Mesenchymal stem cell (in vitro differentiated cells and primary cell): ENCODE measurements at regions not wholly inside any gene's neighbourhood (a gene's known extent, or its start where the extent isn't known, plus 50 kb on each side); places are given as distances from the start of the nearest gene placed in this dataset.
A peak's percentile ranks its signal among the peaks of the same experiment; 100 is the strongest.

Experiments
- DNase-seq: peaks from one replicate; pipeline ENCODE4 v3.0.0-alpha.2; 2013
- H2AFZ ChIP-seq: one replicate; pipeline ENCODE4 v1.6.1; 2013; ENCODE audit warnings: low read depth, mild to moderate bottlenecking, control low read depth, inconsistent platforms, low read length, moderate library complexity
- H2AK5ac ChIP-seq: 2 replicates; pipeline ENCODE4 v1.6.1; 2013; ENCODE audit warnings: low read length, moderate library complexity, mild to moderate bottlenecking, inconsistent platforms; ENCODE audit not compliant: severe bottlenecking
- H2BK120ac ChIP-seq: one replicate; pipeline ENCODE4 v1.6.1; 2013; ENCODE audit warnings: low read depth, mild to moderate bottlenecking, inconsistent platforms, low read length, moderate library complexity
- H2BK12ac ChIP-seq, 2 experiments: one replicate each; pipeline ENCODE4 v1.6.1; 2013; ENCODE audit warnings: inconsistent platforms in 2 of 2, low read length in 2 of 2, mild to moderate bottlenecking in 2 of 2, moderate library complexity in 2 of 2, control low read depth in 1 of 2
- H2BK15ac ChIP-seq: one replicate; pipeline ENCODE4 v1.6.1; 2013; ENCODE audit warnings: mild to moderate bottlenecking, low read depth, inconsistent platforms; ENCODE audit not compliant: poor library complexity, severe bottlenecking
- H2BK5ac ChIP-seq: 2 replicates; pipeline ENCODE4 v1.6.1; 2013; ENCODE audit warnings: low read depth, mild to moderate bottlenecking, low read length, control low read depth, inconsistent platforms; ENCODE audit not compliant: poor library complexity, severe bottlenecking
- H3K14ac ChIP-seq, 2 experiments: one replicate each; pipeline ENCODE4 v1.6.1; 2013; ENCODE audit warnings: inconsistent platforms in 2 of 2, low read length in 2 of 2, control low read depth in 1 of 2, mild to moderate bottlenecking in 1 of 2, moderate library complexity in 1 of 2
- H3K18ac ChIP-seq, 2 experiments: one replicate each; pipeline ENCODE4 v1.6.1; 2013; ENCODE audit warnings: inconsistent platforms in 2 of 2, low read length in 2 of 2, control low read depth in 1 of 2, low read depth in 1 of 2, mild to moderate bottlenecking in 1 of 2
- H3K23ac ChIP-seq, 2 experiments: one replicate each; pipeline ENCODE4 v1.6.1; 2013; ENCODE audit warnings: inconsistent platforms in 2 of 2, low read length in 2 of 2, mild to moderate bottlenecking in 2 of 2, moderate library complexity in 2 of 2, control low read depth in 1 of 2
- H3K27ac ChIP-seq: 2 replicates; pipeline ENCODE4 v1.5.1; 2013; ENCODE audit warnings: mild to moderate bottlenecking, moderate library complexity, low read length, control low read depth, inconsistent platforms; ENCODE audit not compliant: poor library complexity, severe bottlenecking
- H3K27me3 ChIP-seq, 2 experiments: 2 replicates each; pipeline versions ENCODE4 v1.6.1 to v1.7.0; 2013; ENCODE audit warnings: low read length in 2 of 2, mild to moderate bottlenecking in 2 of 2, moderate library complexity in 2 of 2, control low read depth in 1 of 2, inconsistent platforms in 1 of 2; ENCODE audit not compliant: control insufficient read depth in 1 of 2, insufficient read depth in 1 of 2
- H3K36me3 ChIP-seq, 2 experiments: 2 replicates each; pipeline versions ENCODE4 v1.6.1 to v1.7.0; 2013; ENCODE audit warnings: low read length in 2 of 2, control low read depth in 1 of 2, inconsistent platforms in 1 of 2, low read depth in 1 of 2, mild to moderate bottlenecking in 1 of 2; ENCODE audit not compliant: insufficient read depth in 2 of 2, control insufficient read depth in 1 of 2
- H3K4ac ChIP-seq, 2 experiments: one replicate each; pipeline ENCODE4 v1.6.1; 2013; ENCODE audit warnings: inconsistent platforms in 2 of 2, low read length in 2 of 2, mild to moderate bottlenecking in 2 of 2, moderate library complexity in 2 of 2, control low read depth in 1 of 2, low read depth in 1 of 2
- H3K4me1 ChIP-seq: 2 replicates; pipeline ENCODE4 v1.6.1; 2013; ENCODE audit warnings: low read depth, low read length, control low read depth; ENCODE audit not compliant: control insufficient read depth, insufficient read depth
- H3K4me2 ChIP-seq: 2 replicates; pipeline ENCODE4 v1.6.1; 2013; ENCODE audit warnings: low read length, mild to moderate bottlenecking, inconsistent platforms; ENCODE audit not compliant: poor library complexity, severe bottlenecking
- H3K4me3 ChIP-seq, 2 experiments: 2 replicates each; pipeline versions ENCODE4 v1.5.1 to v1.7.0; 2013; ENCODE audit warnings: low read length in 2 of 2, mild to moderate bottlenecking in 2 of 2, control low read depth in 1 of 2, low read depth in 1 of 2; ENCODE audit not compliant: insufficient read depth in 1 of 2
- H3K79me1 ChIP-seq: replicated peaks from 2 replicates; pipeline ENCODE4 v1.6.1; 2013; ENCODE audit warnings: mild to moderate bottlenecking, control low read depth, low read length, inconsistent platforms; ENCODE audit not compliant: poor library complexity, severe bottlenecking
- H3K9ac ChIP-seq: 2 replicates; pipeline ENCODE4 v1.7.0; 2013; ENCODE audit warnings: mild to moderate bottlenecking, low read length, moderate library complexity
- H3K9me3 ChIP-seq: 2 replicates; pipeline ENCODE4 v1.7.0; 2013; ENCODE audit warnings: mild to moderate bottlenecking, low read length; ENCODE audit not compliant: control insufficient read depth
- H4K8ac ChIP-seq: one replicate; pipeline ENCODE4 v1.6.1; 2013; ENCODE audit warnings: inconsistent platforms, mild to moderate bottlenecking, low read length, moderate library complexity
- H4K91ac ChIP-seq: one replicate; pipeline ENCODE4 v1.6.1; 2013; ENCODE audit warnings: mild to moderate bottlenecking, low read length, inconsistent platforms
- WGBS: methylation state at CpG from one replicate; pipeline ENCODE4 v1.1.7; 2013; ENCODE audit warnings: mixed read lengths; 5-methylcytosine and 5-hydroxymethylcytosine counted together

DNA sequence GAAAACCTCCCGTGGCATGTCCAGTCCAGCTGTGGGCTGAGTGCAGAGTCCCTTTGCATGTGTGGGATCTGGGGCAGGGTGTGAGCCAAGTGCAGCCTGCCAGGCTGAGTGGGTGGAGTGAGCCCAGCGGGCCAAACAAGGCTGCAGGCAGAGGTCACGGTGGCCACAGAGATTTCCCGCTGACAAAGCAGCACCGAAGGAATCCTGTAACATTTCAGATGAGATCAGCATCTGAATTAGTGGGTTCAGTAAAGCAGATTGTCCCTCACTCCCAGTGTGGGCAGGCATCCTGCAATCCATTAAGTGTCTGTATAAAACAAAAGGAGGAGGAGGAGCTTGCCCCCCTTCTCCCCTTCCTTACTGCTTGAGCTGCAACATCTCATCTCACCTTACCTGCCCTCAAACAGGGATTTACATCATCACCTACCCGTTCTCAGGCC, 324.4 kb downstream of the FAT4 start:
- Histone ChIP-seq H3K4me2 (no peak overlapping the region), H4K8ac (peak overlapping the region; percentile 45), H3K4me3 (no peak overlapping the region), H3K36me3 (no peaks in the 10 kb centered on the region), H2BK15ac (no peak overlapping the region), H3K4ac (no peak overlapping the region), H3K4me1 (peaks cover 8% of the 10 kb centered on the region), H3K9ac (no peak overlapping the region), H2BK5ac (no peak overlapping the region), H4K91ac (no peak overlapping the region), H3K14ac (peak overlapping the region in 1 of 2 experiments; percentile 66), H3K9me3 (no peaks in the 10 kb centered on the region), H3K18ac (no peak overlapping the region), H2AK5ac (no peak overlapping the region), H3K27me3 (no peaks in the 10 kb centered on the region), H2BK12ac (no peak overlapping the region), H3K23ac (no peak overlapping the region), H3K79me1 (no peaks in the 10 kb centered on the region), H2AFZ (peak overlapping the region; percentile 46), H2BK120ac (no peak overlapping the region), H3K27ac (no peak overlapping the region)
- WGBS = 29% methylated on average over 6 of the region's 6 CpGs
- peak; percentile 6 for DNase-seq

- no peak overlapping the region for H3K23ac ChIP-seq
- no peak overlapping the region for H4K91ac ChIP-seq
- no peak overlapping the region for H2AK5ac ChIP-seq
- no peak overlapping the region for H4K8ac ChIP-seq
- H3K4me1 ChIP-seq = peaks cover 8% of the 10 kb centered on the region
- H3K18ac ChIP-seq = no peak overlapping the region
- no CpG with 5 or more reads among the region's 1 CpG for WGBS
- no peak overlapping the region for H3K4me2 ChIP-seq
- H2BK12ac ChIP-seq = no peak overlapping the region
- H3K4me3 ChIP-seq = no peak overlapping the region
- H3K4ac ChIP-seq = no peak overlapping the region
- no peaks in the 10 kb centered on the region for H3K9me3 ChIP-seq
- no peak overlapping the region for H2AFZ ChIP-seq
- DNase-seq = no peak
- H3K14ac ChIP-seq = no peak overlapping the region
- no peaks in the 10 kb centered on the region for H3K27me3 ChIP-seq
- H2BK120ac ChIP-seq = no peak overlapping the region
- H3K27ac ChIP-seq = no peak overlapping the region
- H3K79me1 ChIP-seq = no peaks in the 10 kb centered on the region
- no peaks in the 10 kb centered on the region for H3K36me3 ChIP-seq
- no peak overlapping the region for H2BK15ac ChIP-seq
- H3K9ac ChIP-seq = no peak overlapping the region
- no peak overlapping the region for H2BK5ac ChIP-seq
These were observed 326.9 kb downstream of the FAT4 start for GRCh38 chr4:125641611-125642010.

DNA sequence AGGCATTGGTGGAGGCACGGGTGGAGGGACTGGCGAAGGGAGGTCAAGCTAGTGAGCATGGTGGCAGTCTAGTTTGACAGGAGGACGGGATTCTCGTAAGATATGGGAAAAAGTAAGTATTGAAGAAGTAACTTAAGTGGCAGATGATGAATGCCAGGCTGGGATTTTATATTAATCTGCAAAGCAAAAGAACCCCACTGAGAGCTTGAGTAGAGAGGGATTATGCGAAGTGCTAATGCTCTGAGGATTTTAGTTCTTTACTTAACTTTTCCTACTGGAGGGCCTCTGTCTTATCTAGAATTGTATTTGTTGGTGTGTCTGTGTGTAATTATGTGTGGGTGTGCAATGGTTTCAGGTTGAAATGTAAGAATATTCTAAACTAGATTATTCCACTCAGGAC, 327.9 kb downstream of the FAT4 start:
- Histone ChIP-seq H2BK15ac (no peak overlapping the region), H3K4me1 (peaks cover 8% of the 10 kb centered on the region), H3K9ac (no peak overlapping the region), H3K9me3 (no peaks in the 10 kb centered on the region), H3K4ac (no peak overlapping the region), H4K8ac (no peak overlapping the region), H3K27ac (no peak overlapping the region), H3K27me3 (no peaks in the 10 kb centered on the region), H2BK5ac (no peak overlapping the region), H3K4me3 (no peak overlapping the region), H2AFZ (no peak overlapping the region), H3K79me1 (no peaks in the 10 kb centered on the region), H4K91ac (no peak overlapping the region), H2AK5ac (no peak overlapping the region), H3K18ac (no peak overlapping the region), H3K14ac (no peak overlapping the region), H3K4me2 (no peak overlapping the region), H2BK120ac (no peak overlapping the region), H3K36me3 (no peaks in the 10 kb centered on the region), H3K23ac (no peak overlapping the region), H2BK12ac (no peak overlapping the region)
- WGBS = 96% methylated on average over 5 of the region's 5 CpGs
- no peak for DNase-seq

DNA sequence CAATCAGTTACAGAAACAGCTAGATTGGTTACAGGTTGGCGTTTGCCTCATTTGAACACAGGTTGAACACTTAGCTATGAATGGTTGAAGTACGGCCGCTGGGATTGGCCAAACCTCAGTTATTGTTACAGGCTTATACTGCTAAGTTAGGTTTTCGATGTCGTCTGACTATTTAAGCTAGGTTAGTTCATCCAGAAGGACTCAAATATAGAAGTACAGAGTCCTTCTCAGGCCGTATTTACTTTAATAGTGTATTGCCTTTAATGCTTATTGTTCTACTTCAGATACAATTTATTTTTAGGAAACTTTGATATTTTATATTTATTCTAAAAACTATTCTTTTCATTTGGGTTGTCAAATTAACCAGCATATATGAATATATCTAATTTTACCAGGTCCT, 334.7 kb downstream of the FAT4 start:
- Histone ChIP-seq H3K14ac (no peak overlapping the region), H3K27me3 (no peaks in the 10 kb centered on the region), H3K27ac (no peak overlapping the region), H3K18ac (no peak overlapping the region), H3K36me3 (no peaks in the 10 kb centered on the region), H3K4me1 (no peaks in the 10 kb centered on the region), H2BK120ac (no peak overlapping the region), H3K9me3 (no peaks in the 10 kb centered on the region), H2AFZ (no peak overlapping the region), H2BK12ac (no peak overlapping the region), H2AK5ac (no peak overlapping the region), H3K23ac (no peak overlapping the region), H2BK5ac (no peak overlapping the region), H4K8ac (no peak overlapping the region), H3K4me3 (no peak overlapping the region), H2BK15ac (no peak overlapping the region), H3K9ac (no peak overlapping the region), H4K91ac (no peak overlapping the region), H3K4me2 (no peak overlapping the region), H3K4ac (no peak overlapping the region), H3K79me1 (no peaks in the 10 kb centered on the region)
- no peak for DNase-seq
- WGBS = 98% methylated on average over 3 of the region's 6 CpGs
